HG03159 (cell line): ENCODE measurements at regions not wholly inside any gene's neighbourhood (a gene's known extent, or its start where the extent isn't known, plus 50 kb on each side); places are given as distances from the start of the nearest gene placed in this dataset.

Experiments used
- ATAC-seq: cut with Tn5 transposase; IDR thresholded peaks from one replicate; pipeline ENCODE4 v1.9.1; 2021; ENCODE audit warnings: mild to moderate bottlenecking, moderate library complexity; ENCODE audit not compliant: unreplicated experiment

DNA sequence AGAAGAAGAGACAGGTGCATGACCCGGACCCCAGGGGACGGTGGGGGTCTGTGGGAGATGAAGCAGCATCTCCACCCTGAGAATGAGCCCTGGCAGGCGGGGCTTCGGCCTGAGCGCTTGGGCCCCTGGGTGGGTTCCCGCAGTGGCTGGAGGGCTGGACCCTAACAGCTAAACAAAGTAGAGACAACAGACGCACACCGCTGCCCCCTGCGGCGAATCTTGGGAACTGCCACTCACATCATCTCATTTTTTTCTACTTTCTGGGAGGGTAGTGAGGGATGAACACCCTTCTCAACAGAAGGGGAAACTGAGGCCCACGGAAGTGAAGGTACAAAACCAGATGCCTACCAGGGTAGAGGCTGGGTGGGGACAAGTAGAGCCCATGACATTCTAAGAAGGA, 104.7 kb downstream of the RFLNA start:
- ATAC-seq: no peak

DNA sequence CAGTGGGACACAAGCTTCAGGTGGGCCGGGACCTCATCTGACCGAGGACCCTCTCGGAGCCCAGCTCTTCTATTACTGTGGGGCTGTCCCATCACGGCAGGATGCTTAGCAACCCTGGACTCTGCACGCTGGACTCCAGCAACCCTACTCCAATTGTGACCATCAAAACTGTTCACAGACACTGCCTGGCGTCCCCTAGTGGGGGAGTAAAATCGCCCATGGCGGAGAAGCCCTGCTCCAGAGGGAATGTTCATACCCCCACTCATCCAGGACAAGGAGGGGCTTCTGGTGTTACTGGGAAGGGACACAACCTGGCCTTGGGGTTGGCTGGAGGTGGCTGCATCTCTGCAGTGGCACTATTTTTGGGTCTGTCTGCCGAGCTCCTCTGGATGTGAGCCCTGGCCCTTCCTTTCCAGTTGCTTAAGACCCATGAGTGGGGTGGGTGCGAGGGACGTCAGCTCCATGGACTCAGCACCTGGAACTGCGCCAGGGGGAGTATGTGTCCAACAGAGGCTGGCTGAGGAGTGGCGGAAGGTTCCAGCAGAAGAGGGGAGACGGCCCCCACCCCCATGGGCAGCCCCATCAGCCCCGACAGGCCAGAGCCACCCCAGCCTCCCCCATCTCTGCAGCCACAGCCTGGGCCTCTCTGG, 103.8 kb downstream of the RFLNA start:
- no peak for ATAC-seq

DNA sequence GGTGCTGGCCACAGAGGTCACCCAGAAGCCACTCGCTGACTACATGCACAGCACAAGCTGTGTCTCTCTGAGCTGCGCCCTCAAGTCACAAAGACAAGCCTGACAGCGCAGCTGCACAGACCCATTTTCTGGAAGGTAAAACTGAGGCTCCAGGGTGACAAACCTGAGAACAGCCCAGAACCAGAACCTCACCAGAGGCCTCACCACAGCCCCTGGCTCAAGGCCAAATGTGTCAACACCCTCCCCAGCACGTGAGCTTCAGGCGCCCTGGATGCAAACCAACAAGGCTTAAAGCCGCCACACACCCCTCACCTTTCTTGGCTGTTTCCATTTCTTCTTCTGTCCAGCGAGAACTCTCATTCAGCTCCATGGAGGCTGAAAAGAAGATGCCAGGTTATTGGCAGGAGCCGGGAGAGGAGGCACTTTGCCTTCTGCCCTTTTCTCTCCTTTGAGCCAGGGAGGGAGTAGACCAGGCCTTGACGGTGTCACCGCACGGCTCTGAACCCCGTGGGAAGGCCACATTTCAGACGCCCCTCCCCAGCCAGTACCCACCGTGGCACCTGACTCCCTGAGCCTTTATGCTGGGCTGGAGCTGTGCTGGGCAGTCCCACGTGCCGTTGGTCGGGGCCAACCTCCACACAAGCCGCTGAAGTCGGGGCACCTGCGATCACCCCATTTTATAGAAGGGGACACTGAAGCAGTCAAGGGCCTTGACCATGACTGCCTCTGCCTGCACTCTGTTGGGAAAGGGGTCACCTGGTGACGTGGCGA, 103.1 kb downstream of the RFLNA start:
- no peak for ATAC-seq

DNA sequence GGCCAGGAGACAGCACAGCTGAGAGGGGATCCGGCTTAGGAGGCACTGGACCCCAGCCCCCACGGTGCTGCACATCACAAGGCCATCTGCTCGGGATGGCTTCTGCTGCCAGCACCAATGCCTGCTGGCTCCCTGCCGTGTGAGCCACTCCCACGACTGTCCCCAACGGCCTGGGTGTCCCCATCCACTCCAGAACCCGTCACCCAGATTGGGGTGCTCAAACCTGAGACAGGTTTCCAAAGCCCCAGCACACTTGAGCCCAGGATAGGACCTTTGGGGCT, 102.4 kb downstream of the RFLNA start:
- ATAC-seq: no peak

DNA sequence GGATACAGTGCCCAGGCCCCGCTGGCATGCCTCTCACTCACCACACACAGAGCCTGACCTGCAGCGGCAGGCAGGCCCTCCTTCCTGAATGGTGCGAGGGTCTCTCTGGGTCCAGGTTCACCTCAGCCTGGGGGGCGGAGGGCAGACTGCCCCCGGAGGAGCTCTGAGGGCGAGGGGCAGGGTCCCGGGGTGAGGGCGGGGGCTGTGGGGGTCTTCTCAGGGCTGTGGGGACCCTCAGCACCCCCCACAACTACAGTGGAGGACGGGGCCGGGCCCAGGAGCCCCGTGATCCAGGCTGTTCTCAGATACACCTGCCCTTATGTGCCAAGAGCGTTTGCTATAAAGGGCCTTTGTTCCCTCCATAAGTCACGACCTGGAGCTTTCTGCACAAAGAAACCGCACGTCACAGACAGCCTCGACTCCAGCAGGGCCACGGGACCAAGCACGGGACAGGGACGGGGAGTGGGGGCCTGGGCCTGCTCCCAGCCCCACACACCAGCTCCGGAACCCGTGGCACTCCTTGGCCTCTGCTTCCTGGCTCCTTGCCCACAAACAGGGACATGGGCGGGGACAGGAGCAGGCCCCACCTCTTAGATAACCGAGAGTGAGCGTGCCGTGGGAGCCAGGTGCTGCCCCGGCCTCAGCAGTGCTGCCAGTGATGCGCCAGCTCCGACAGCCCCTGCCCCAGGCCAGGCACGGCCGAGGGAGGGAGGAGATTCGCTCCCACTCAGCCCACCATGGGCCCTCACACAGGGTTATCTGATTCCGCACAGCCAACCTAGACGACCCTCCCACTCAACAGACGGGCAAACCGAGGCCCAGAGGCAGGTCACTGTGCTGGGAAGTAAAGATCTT, 101.9 kb downstream of the RFLNA start:
- no peak for ATAC-seq

DNA sequence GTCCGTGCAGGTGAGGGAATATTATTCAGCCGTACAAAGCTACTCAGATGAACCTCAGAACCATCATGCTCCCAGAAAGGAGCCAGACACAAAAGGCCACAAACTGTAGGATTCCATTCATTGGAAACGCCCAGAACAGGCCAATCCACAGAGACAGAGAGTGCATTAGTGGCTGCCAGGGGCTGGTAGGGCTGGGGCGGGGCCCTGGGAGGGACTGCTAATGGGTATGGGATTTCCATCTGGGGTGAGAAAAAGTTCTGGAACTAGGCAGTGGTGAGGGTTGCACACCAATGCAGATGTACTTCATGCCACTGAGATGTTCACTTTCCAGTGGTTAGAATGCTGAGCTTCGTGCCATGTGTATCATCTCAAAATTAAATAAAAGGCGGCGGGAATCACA, 101.1 kb downstream of the RFLNA start:
- no peak for ATAC-seq

DNA sequence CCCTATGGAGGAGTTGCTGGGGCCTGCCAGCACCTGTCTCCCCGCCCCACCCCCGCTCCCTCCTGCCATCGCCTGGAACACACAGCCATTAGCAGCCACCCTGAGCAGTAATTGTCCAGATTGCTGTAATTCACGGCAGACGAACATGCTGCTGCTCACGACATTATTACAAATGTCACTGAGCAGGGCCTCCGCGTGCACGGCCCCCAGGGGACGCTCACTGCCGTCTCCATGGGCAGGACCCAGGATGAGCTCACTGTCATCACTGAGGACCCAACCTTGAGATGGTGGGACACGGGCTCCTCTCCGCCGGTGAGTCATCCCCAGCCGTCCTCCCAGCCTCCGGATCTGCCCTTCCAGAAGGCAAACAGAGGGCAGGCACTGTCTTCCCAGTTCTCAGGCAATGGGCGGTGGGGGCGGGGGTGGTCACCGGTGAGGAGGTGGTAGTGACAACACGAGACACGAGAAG, 100.4 kb downstream of the RFLNA start:
- no peak for ATAC-seq

DNA sequence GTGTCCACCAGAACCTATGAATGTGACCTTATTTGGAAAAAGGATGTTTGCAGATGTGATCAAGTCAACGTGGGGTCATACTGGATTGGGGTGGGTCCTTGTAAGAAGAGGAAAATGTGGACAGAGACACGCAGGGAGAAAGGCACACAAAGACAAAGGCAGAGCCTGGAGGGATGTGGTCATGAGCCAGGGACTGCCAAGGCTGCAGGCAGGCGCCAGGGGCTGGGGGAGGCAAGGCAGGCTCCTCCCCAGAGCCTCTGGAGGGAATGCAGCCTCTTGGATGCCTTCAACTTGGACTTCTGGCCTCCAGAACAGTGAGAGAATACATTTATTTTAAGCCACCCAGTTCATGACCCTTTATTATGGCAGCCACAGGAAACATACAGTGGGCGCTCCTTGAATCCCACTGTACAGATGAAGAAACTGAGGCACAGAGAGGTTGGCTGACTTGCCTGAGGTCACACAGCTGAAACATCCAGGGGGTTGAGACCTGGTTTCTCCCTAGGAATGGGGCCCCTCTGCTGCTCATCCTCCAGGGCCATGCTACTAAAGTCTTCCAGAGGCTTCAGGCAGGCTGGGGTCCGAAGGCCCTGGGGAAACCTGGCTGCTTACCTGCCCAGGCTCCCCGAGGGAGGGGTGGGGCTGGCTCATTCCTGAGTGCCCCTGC, 99.7 kb downstream of the RFLNA start:
- ATAC-seq: no peak

DNA sequence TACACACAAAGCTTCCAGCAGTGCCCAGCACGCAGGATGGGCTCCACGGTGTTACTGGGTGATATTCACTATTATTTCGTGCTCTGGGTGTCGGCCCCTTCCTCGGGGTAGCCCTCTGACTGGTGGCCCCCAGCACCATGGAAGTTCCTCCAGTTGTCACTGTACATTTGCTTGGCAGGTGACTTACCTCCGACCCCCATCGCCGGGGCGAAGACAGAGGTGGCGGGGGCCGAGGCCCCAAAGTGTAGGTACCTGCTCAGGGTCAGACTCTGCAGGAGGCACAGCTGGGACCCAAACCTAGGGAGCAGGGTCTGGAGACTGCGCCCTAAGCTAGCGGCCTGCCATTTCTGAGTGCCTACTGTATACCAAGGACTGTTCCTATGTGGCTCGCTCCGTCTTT, 98.9 kb downstream of the RFLNA start:
- ATAC-seq: no peak

DNA sequence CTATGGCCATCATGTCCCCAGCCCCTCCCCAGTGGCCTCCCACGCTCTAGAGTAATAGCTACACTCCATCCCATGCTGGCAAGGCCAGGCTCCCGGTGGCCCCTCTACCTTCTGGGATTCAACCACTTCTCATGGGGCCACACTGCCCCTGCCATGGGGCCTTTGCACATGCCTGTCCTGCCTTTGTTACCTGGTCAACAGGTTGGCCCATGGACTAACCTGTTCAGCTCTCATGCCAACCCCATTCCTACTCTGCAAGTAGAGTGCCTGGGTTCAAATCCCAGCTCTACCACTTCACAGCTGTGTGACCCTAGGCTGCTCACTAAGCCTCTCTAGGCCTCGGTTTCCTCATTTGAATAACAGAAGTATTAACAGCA, 98.5 kb downstream of the RFLNA start:
- no peak for ATAC-seq

DNA sequence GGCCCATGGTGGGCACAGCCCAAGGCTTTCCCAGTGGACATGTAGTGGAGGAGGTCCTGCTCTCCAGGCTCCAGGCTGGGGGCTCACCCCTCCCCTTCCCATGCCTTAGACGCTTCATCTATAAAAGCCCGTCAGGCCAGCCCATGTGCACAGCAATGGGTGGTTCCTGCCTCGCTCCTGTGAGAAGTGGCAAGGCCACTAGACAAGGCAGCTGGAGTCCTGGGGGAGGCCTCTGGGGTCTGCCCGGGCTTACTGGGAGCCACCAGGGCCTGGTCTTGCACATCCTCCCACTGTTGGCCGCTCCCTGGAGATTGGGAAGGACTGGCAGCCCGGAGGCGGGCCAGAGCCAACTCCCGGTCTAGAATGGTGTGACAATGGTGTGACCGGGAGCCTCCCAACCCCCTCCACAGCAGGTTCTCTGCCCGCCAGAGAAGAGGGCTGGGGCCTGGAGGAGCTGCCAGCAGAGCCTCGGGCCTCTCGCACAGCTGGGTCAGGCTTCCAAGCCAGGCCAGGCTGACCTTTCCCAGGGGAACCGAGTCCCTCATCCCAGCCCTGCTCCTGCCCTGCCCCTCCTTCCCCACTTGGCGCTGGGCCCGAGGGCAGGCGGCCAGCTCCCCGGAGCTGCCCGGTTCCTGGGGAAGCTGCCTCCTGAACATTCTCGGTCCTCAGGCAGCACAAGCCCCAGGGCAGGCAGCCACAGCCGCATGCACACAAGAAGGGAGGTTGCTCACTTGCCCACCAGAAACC, 97.9 kb downstream of the RFLNA start:
- no peak for ATAC-seq

DNA sequence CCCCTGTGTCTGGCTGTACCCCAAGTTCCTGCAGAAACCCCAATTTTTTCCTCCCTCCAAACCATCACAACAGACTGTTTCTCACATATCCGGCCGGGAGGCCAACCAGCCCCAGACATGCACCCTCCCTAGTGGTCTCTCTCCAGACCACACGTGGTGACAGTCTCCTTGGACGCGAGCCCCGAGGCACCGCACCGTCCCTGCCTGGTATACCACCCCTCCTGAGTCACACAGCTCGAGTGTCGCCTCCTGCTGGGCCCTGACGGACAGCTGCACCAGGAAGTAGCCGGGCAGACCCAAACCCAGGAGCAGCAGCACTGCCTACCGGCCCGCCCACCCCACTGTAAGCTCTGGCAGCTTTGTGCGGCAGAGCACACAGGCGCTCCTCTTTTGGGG, 97.4 kb downstream of the RFLNA start:
- ATAC-seq: no peak

DNA sequence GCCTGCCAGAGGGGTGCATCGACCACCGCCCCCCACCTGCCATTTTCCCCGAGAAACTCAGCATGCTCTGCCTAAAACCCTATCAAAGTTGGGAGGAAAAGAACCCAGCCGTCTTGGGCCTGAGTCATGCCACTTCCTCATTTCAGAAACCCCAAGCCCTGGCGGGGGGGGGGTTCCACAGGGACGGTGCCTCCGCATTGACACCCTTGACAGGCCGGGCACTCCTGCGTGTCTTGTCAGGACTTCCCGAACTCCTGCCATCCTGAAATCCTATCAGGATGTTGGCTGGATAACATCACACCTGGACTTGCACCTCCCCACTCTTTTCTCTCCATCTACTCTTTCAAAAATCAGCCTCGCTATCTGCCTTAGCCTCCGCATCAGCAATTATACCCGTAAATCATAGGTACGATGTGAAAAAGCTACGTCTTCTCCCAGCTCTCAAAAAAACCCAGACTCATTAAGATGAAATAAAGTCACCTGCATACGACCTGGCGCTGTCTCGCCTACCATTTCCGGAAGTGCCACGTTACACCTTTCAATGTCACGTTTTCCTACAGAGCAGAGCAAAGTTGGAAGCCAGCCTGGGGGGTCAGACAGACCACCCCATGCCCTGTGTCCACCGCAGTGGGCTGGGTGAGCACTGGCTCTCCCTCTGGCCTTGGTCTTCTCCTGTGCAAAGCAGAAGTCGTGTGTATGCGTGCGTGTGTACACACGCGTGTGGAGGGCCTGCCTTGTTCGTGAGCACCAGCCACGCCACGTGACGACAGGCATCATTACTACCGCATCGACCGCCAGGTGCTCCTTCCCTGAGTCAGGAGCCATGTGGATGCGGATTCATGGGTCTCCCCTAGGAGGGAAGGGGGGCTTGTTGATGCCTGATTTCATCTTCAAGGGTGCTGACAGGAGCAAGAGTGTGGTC, 96.7 kb downstream of the RFLNA start:
- ATAC-seq: peak; percentile 56

DNA sequence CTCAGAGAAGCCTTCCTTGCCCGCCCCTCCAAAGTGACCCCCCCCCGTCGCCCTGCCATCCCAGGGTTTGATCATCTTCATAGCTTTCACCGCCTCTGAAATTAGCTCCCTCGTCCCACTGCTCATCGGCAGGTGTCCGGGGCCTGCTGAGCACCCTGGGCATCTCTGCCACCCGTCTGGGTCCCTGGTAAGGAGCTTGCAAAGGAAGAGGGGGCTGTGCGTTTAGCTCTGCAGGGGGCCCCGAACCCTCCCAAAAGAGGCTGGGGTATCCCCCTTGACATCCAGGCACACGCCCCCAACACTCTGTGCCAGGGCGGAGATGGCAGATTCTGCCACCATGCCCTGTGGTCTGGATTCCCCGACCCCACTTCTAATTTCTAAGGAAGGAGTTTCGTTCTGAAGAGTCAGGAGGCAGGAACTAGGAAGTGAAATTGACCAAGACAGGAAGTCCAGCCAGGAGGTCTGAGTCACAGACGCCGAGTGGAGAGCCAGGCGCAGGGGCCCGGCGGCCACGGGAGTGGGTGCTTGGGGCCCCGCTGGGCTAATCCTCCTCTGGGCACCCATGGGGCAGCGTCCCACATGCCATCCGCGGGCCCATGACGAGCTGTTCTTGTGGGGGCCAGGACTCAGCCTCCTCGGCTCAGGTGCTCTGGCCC, 95.7 kb downstream of the RFLNA start:
- ATAC-seq: peak; percentile 46

DNA sequence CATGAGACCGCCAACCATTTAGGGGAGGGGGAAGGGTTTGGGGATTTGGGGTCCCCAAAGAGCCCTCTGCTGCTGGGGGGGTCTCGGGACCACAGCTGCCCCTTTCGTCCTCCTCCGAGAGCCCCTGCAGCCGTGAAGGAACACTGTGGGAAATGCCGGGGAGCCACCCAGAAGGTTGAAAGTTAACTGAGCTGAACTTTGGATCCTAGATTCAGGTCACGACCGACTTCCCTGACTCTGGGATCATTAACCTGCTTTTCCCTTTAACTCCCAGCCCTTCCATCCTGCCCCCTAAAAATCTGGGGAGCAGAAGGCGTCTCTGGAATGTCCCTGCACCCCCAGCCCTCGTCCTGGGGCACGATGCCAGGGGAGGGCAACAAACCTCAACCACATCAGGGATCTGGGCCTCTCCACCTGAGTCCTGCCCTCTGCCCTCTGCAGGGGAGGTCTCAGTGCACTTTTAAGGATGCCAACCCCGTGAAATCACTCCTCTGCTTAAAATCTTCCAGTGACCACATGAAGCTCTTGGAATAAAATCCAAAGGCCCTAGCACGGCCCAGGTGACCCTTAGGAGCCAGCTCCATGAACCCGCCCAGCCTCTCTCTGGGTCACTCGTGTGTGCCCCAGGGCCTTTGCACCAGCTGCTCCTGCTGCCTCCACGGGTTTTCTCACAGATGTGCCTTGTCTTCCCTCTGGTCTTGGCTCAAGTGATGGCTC, 95.0 kb downstream of the RFLNA start:
- ATAC-seq: no peak

DNA sequence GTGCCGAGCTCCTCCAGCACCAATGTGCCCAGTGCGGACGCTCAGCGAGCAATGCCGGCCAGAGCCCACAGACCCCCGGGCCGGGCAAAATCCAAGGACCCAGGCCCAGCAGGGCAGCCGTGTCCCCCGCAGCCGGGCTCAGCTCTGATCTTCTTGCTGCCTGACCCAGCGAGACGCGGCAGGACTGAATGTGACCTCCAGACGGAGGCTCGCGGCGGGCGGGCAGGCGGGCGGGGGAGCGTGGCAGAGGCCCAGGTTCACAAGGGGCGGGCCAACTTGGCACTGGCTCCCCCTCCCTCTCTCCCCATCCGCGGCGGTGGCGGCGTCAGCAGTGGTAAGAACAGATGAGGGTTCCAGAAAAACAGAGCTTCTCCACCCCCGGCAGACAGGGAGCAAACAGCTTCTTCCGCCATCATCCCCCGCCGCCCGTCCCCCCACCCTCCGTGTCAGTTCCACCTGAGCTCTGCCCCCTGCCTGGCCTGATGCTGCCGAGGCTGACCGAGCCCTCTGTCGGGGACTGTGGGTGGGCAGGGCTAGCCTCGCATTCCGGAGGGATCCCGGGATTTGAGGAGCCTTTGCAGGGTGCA, 94.3 kb downstream of the RFLNA start:
- no peak for ATAC-seq

DNA sequence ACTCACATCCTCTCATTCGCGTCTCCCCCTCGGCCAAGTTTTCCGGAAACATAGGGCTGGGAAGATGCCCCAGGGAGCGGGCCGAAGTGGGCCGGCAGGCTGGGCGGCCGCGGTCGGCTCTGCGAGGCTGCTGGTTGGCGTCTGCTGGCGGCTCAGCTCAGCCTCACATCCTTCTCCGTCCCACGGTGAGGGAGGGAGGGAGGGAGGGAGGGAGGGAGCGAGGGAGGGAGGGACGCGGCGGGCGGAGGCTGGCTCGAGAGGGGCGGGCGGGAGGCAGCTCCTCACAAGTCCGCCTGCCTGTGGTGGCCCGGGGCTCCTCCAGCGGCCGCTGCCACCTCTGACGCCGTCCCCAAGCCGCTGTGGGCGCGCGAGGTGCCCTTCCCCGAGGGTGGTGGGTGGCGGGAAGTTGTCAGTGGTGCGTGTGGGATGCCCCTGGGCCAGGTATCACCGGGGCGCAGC, 93.8 kb downstream of the RFLNA start:
- ATAC-seq: no peak

DNA sequence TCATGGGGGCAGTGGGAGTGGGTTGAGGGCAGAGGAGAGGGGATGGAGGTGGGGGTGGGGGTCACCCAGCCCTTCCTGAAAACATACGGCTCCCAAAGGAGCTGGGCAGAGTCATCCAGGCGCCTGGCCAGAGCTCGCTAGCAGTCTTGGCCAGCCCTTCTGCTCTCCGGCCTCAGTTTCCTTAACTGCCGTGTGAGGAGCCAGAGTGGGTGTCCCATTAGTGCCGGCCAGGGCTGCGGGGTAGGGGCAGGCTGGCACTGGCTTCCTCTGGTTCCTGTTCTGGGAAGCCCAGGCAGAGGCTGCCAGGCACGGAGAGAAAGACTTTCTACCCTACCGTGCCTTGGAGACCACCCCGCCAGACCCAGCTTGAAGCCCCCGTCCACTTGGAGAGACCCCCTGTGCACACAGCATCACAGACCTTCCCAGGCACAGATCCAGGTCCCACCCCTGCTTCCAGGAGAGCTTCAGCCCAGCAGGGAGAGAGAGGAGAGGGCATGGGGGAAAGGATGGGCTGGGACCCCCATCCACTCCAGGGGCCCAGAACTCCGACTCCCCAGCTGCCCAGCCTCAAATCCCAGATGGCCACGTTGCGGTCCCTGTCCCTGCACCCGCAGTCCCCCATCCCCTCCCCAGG, 93.3 kb downstream of the RFLNA start:
- no peak for ATAC-seq
